ENCODE measurements at regions not wholly inside any gene's neighbourhood (a gene's known extent, or its start where the extent isn't known, plus 50 kb on each side); places are given as distances from the start of the nearest gene placed in this dataset.

- no peak for TF ChIP-seq FOXP2 (optimal IDR thresholded peaks at IDR 0.05; ENCODE audit: borderline replicate concordance, extremely low read depth, extremely low read length, insufficient read depth)
- TF ChIP-seq SIN3A (IDR thresholded peaks at IDR 0.05; ENCODE audit: borderline replicate concordance, insufficient read depth, low read length): no peak
- no peak for TF ChIP-seq POLR2AphosphoS5 (IDR thresholded peaks at IDR 0.05; ENCODE audit: low read depth, low read length)
- no peak for TF ChIP-seq TAF1 (IDR thresholded peaks at IDR 0.05; ENCODE audit: borderline replicate concordance, insufficient read depth, low read length)
- no peak for TF ChIP-seq REST (IDR thresholded peaks at IDR 0.05; ENCODE audit: insufficient read depth in 1 of 2, low read depth in 2 of 2, low read length in 2 of 2)
Measured at GRCh38 chr5:124634228-124634739, 112.2 kb downstream of the ZNF608 start.

- TF ChIP-seq REST (IDR thresholded peaks at IDR 0.05; ENCODE audit: insufficient read depth in 1 of 2, low read depth in 2 of 2, low read length in 2 of 2) (no peak), FOXP2 (optimal IDR thresholded peaks at IDR 0.05; ENCODE audit: borderline replicate concordance, extremely low read depth, extremely low read length, insufficient read depth) (no peak), TAF1 (IDR thresholded peaks at IDR 0.05; ENCODE audit: borderline replicate concordance, insufficient read depth, low read length) (no peak), POLR2AphosphoS5 (IDR thresholded peaks at IDR 0.05; ENCODE audit: low read depth, low read length) (no peak), SIN3A (IDR thresholded peaks at IDR 0.05; ENCODE audit: borderline replicate concordance, insufficient read depth, low read length) (no peak)
Measured at GRCh38 chr5:124633209-124633608, 113.2 kb downstream of the ZNF608 start.

- TF ChIP-seq SIN3A (IDR thresholded peaks at IDR 0.05; ENCODE audit: borderline replicate concordance, insufficient read depth, low read length) (no peak), POLR2AphosphoS5 (IDR thresholded peaks at IDR 0.05; ENCODE audit: low read depth, low read length) (no peak), REST (IDR thresholded peaks at IDR 0.05; ENCODE audit: insufficient read depth in 1 of 2, low read depth in 2 of 2, low read length in 2 of 2) (no peak), FOXP2 (optimal IDR thresholded peaks at IDR 0.05; ENCODE audit: borderline replicate concordance, extremely low read depth, extremely low read length, insufficient read depth) (no peak), TAF1 (IDR thresholded peaks at IDR 0.05; ENCODE audit: borderline replicate concordance, insufficient read depth, low read length) (no peak)
Measured at GRCh38 chr5:124631874-124632550, 114.4 kb downstream of the ZNF608 start.

GRCh38 chr5:124630767-124631704 lies 115.4 kb downstream of the ZNF608 start:
- TF ChIP-seq TAF1 (IDR thresholded peaks at IDR 0.05; ENCODE audit: borderline replicate concordance, insufficient read depth, low read length) (no peak), SIN3A (IDR thresholded peaks at IDR 0.05; ENCODE audit: borderline replicate concordance, insufficient read depth, low read length) (no peak), POLR2AphosphoS5 (IDR thresholded peaks at IDR 0.05; ENCODE audit: low read depth, low read length) (no peak), REST (IDR thresholded peaks at IDR 0.05; ENCODE audit: insufficient read depth in 1 of 2, low read depth in 2 of 2, low read length in 2 of 2) (no peak), FOXP2 (optimal IDR thresholded peaks at IDR 0.05; ENCODE audit: borderline replicate concordance, extremely low read depth, extremely low read length, insufficient read depth) (no peak)
